ENCODE measurements at regions not wholly inside any gene's neighbourhood (a gene's known extent, or its start where the extent isn't known, plus 50 kb on each side); places are given as distances from the start of the nearest gene placed in this dataset.
A peak's percentile ranks its signal among the peaks of the same experiment; 100 is the strongest.

DNA sequence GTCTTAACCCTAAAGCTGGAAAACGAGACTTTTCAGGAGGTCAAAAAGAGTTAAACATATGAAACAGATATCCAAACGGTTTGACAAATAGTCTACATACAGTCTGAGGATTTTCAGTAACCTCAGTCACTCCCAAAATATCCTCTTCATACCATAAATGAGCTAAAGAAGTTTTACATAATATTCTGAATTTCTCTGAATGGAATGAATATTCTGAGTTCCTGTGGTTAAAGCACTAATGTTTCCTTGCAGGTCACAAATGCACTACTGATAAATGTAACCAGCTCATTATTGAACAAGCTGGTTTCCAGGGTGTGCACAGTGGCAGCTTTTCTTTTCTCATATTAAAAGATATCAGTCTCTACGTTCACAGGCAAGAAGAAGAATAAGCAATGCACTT lies 137.4 kb upstream of the POU1F1 start:
- no peak for DNase-seq (ENCODE audit: low spot score)

DNA sequence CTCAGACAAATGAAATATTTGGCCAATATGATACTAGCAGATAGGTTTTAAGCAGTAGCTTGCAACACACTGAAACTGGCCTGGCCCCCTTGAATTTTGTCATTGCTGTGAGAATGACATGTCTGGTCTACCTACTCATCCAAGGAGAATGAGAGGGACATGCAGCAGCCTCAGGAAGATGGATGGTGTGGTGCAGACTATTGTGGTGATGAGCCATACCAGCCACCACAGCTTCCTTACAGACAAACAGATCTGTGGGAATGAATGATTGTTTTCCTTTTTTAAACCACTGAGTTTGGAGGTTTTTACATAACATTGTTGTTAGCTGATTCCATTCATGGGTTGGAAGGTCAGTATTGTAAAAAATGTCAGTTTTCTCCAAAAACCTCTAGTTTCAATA lies 133.7 kb upstream of the POU1F1 start:
- DNase-seq (ENCODE audit: low spot score), result no peak

DNA sequence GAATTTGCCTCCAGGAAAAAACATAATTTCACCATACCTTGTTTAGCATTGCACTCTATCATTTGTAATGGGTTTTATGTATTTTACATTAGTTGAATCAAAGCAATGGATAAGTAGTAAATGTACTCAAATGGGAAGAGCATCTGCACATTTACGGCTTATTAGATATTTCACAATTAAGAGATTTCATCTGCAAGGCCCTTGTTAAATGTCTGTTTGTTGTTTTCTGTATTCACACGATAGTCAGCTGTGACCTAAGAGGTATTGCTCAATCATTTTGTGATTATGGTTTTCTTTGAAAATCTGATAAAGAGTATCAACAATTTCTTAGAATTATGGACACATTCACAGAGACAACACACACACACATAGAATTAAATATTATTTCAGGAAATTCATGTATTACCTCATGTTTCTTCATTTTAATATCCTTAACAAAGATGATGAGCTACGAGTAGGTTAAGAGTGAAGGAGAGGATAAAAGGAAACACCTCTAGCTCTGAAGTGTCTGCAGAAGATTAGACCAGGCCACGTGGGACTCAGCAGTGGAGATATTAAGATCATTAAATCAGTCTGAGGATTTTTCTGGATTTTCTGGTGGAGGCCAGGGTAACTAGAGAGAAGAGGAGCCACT lies 121.9 kb upstream of the POU1F1 start:
- DNase-seq (ENCODE audit: low spot score), result no peak

DNA sequence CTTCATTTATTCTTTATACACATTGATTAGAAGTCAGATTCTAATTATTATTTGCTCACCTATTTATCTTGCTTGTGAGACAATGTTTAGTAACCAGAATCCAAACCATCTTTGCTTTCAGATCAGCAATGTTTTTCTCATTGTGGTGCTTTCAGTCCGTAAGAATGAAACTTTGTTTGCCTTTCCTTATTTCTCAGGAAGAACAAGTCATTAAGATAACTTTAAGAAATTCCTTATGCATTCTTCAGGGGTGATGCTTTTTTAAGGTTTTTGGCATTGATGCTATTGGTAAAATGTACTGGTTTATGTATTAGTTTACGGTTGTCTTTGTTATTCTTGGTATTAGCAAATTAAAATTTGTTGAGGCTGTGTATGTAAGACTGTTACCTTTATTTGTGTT lies 120.8 kb upstream of the POU1F1 start:
- no peak for DNase-seq (ENCODE audit: low spot score)

DNA sequence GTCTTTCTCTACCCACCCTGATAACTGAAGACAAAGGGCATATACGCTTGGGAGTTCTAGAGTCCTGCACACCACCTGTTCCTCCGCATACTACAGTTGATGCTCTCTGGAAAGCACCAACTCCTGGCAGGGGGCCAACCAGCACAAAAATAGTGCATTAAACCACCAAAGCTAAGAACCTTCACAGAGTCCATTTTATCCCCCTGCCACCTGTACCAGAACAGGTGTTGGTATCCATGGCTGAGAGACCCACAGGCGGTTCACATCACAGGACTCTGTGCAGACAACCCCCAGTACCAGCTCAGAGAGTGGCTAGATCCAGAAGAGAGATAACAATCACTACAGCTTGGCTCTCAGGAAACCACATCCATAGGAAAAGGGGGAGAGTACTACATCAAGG lies 114.4 kb upstream of the POU1F1 start:
- DNase-seq (ENCODE audit: low spot score), result no peak

DNA sequence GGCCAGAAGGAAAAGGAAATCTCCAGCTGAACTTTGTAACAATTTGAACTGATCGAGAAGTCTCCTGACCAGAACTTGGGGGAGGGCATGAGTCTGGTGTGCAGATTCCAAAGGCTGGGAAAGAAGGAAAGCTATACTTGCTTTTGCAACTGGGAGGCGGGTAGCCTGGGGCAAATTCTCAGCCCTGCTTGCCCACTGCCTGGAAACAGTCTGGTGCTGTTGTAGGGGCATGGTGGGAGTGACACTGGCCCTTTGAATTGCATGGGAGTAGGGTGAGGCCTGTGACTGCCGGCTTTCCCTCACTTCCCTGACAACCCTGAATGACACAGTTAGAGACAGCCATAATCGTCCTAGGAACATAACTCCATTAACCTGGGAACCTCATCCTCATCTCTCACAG lies 114.0 kb upstream of the POU1F1 start:
- no peak for DNase-seq (ENCODE audit: low spot score)

DNA sequence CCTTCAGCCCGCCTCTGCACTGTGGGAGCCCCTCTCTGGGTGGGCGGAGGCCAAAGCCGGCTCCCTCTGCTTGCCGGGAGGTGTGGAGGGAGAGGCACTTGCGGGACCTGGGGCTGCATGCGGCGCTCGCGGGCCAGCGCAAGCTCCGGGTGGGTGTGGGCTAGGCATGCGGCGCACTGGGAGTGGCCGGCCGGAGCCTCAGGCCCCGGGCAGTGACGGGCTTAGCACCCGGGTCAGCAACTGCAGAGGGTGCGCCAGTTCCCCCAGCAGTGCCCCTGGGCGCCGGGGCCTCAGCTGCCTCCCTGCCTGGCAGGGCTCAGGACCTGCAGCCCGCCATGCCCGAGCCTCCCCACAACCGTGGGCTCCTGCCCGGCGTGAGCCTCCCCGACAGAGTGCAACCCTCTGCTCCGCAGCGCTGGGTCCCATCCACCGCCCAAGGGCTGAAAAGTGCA lies 98.9 kb upstream of the POU1F1 start:
- DNase-seq (ENCODE audit: low spot score), result no peak

DNA sequence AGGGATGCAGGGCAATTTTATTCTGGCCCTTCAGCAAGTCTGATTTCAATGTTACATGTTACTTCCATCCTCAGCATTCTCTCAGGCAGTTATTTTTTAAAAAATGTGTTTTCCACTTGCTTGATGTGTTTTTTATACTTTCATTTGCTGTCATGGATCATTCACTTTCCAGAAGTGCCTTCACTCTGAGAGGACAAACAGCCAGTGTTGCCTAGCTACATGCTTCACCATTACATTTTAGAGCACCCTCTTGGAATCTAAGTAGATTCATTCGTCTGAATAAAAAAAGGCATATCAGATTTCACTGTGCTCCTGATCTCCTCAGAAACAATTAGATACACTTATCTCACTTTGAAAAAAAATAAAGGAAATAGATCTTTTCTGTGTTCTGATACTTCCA lies 93.6 kb upstream of the POU1F1 start:
- DNase-seq (ENCODE audit: low spot score), result no peak

DNA sequence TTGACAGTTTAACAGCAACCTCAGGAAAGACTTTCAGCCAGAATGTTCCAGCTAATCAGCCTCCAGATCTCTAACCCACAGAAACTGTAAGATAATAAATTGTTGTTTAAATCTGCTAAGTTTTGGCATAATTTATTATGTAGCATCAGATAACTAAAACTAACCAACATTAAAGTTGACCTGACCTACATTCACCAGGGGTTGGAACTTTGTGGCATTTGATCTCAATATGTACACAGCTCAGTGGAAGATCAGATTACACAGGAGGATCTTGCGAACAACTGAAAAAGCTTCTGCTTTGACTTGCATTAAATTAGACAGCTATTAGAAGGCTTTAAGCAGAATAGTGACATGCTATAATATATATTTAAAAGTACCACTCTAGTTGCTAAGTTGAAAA lies 91.4 kb upstream of the POU1F1 start:
- no peak for DNase-seq (ENCODE audit: low spot score)

DNA sequence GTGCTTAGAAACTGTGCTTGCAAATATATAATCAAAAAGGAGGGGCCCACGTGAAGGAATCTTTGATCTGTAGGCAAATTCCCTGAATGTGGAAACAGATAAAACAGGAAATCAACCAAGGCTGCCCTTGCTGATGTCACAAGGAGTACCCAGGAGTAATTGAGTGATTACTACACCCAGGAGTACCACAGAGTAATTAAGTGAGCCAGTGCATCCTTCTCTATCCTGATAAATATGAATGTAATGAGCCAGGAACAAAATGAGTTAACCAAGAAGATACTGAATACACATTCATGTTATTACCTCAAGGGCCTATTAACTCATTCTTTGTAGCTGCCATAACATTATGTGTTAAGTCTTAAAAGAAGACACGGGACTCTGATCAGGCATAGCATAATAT lies 87.3 kb upstream of the POU1F1 start:
- DNase-seq (ENCODE audit: low spot score), result no peak

DNA sequence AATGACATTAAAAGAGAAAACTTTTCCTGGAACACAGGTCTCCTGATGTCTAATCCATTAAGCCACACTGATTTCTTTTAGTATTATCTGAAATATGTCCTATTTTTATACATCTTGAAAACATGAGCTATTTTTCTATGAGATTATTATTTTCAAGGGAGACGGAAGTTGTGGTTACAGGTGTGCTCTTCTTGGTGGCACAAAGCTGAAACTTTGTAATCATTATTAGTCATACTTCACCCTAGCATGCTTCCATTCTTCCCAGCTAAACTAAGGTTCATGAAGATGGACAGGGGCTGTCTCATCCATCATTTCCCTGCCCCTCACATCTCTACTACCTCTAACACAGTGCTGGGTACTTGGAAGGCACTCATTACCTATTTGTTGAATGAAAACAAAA lies 85.6 kb upstream of the POU1F1 start:
- DNase-seq (ENCODE audit: low spot score), result no peak

DNA sequence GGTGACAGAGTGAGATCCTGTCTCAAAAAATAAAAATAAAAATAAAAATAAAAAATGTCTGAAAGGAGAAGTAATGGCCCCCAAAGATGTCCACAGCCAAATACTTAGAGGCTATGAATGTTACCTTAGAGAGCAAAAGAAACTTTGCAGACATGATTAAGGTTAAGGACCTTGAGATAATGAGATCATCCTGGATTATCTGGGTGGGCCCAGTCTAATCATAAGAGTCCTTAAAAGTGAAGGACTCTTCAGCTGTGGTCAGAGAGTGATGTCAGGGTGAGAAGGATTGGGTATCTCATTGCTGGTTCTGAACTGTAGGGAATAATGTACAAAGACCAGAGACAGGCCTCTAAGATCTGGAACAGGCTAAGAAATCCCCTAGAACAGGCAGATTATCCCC lies 84.9 kb upstream of the POU1F1 start:
- DNase-seq (ENCODE audit: low spot score), result no peak

DNA sequence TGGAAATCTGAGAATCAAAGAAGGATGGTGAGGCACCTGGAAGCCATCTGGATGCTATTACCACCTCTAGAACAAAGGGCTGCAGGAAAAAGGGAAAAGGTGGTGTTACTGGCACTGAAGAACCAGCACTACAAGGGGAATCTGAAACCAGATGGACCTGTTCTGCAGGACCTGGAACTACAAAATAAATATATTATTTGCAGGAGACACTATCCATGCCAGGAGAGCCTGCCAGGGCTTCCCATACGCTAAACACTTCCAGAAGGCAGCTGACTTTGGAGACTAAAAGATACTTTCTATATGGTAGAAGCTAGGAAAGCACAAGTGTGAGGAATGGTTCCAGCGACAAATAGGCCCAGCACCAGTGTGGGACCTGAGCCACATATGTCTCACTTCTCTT lies 83.4 kb upstream of the POU1F1 start:
- no peak for DNase-seq (ENCODE audit: low spot score)

DNA sequence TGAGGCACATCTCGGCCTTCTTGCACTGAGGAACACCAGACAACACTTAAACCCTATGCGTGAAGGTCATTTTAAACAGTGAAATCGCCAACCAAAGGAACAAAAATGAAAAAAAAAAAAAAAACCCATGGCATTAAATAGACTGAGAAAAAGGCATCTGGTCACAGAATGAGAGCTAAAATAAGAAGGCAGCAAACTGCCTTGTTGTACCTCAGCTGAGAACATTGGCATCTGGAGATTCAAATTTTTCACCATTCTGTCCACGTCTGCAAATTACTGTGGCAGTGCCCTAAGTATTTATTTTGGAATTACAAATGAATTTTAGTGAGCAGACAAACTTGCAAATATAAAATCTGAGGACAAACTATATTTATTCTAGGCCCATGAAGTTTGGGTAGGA lies 82.6 kb upstream of the POU1F1 start:
- DNase-seq (ENCODE audit: low spot score), result no peak

DNA sequence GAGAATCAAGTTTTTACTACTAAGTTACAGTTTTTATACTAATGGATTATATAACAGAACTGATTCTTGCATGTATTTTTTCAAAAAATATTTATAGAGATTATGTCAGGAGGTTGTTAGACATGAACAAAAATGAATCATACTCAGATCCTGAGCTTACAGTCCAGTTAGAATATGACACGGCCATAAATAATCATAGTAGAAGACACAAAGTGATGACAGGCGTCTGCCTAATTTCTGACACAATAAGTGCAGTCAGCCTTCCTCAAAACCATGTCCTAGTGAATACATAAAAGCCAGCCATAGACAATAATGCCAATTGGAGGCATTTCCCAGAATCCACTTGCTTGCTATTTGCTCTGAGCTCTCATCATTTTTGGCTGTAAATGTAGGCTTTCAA lies 81.7 kb upstream of the POU1F1 start:
- no peak for DNase-seq (ENCODE audit: low spot score)

DNA sequence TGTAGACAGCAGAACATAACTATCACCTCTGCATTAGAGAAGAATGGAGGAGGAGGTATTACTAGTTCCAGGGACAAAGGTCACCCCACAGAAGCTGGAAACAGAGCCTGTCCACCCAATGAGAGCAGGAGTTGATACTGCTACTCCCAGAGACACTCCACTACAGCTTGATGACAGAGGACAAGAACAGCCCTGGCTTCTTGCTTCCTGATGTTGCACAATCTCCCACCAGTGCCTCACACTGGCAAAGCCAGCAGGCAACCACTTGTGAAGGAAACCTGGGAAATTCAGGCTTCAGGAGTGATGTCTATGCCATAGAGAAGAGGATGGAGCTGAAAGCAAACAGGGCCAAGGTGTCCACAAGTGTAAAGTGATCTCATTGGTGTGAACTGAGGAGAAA lies 78.0 kb upstream of the POU1F1 start:
- DNase-seq (ENCODE audit: low spot score), result no peak

DNA sequence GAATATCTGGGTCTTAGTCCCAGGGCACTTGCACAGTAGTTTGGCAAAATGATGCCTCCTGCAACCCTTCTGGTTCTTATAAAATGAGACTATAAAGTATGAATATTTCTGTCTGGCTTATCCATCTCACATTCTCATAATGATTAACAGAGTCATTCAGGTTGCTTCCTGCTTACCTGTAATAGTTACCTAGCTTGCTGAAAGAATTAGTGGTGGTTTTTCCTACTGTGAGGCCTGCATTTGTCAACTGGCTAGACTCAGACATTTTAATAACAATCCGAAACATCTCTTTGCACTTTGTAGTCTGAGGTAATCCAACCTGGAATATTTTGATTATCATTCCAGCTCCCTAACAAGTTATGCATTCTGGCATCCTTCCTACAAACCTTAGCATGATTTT lies 75.6 kb upstream of the POU1F1 start:
- DNase-seq (ENCODE audit: low spot score), result no peak

DNA sequence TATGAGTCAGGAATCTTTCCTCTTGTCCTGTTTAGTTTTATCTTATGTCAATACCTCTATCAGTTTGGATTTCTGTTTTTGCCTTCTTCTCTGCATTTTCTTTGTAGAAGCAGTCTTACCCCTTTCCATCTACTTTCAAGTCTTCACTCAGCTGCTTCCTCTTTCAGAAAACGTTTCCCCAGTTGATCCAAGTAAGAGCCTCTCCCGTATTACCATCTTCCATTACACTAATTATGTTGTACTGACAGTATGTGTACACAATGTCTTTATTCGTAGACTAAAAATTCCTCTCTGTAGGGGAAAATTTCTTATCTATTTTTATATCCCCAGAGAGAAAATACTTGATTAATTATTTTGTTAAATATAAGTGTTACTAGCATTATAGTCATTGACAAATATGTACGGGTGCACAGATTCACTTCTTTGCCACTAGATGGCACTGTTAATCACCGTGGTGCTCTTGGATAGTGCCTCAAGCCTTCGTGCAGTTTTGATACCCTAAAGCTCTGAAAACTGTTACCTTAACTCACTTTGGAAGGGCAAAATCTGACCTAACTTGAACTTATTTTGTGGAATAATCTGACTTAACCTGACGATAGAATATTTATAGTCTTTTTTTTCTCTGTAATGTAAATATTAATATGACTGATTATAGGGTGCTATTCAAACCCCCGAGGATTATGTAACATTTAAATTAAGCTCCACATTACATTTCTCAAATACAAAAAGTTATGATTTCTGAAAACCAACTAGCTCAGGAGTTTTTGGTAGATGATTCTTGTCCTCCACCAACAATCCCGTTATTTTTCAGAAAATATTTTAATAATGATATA lies 74.2 kb upstream of the POU1F1 start:
- peak; percentile 7 for DNase-seq (ENCODE audit: low spot score)

DNA sequence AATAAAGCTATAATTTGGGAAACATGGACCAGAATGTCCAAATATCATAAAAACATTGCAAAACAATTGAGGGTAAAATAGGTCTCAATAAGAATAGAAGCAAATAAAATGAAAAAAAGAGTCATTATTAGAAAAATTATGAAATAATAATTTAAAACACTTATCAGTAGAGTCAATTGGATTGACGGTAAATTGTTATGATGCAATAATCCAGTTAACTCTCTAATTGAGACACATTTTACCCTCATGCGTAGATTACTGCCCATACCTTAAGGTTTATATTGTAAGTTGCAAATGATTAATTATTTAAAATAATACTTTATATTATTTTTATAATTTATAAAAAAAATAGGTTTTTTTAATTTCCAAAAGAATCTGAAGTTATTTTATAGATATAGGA lies 73.4 kb upstream of the POU1F1 start:
- DNase-seq (ENCODE audit: low spot score), result no peak

DNA sequence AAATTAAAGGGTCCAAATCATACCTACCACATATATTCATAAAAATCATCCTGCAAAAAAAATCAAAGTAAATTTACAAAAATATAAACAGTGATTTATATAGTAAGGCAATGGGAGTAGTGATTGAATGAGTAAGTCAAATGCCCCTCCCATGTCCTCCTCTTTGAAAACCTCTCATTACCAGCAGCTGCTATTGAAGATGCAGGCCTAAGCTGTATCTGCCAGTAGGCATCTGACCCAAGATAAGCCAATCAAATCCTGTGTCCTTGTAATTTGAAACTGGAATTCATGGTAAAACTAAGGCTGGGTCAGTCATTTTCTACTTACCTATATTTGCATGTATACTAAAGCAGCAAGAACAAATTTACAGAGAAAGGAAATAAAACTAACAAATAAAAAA lies 60.4 kb upstream of the POU1F1 start:
- DNase-seq (ENCODE audit: low spot score), result no peak

DNA sequence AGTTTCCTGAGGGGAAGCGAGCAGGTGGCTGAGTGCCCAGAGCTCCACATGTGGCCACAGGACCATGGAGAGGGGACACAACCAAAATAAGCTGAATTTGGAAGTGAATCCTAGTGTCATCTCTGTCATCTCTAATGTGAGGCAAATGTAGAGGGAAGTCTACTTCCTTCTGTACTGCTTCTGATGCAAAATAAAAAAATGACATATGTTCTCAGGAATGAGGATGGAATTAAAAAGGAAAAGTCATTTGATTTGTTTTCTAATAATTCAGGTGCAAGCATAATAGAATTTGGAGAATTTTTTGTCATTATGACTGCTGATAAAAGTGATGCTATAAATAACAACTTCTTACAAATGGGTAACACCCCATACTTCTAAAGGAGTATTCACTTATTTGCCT lies 59.5 kb upstream of the POU1F1 start:
- DNase-seq (ENCODE audit: low spot score), result no peak

DNA sequence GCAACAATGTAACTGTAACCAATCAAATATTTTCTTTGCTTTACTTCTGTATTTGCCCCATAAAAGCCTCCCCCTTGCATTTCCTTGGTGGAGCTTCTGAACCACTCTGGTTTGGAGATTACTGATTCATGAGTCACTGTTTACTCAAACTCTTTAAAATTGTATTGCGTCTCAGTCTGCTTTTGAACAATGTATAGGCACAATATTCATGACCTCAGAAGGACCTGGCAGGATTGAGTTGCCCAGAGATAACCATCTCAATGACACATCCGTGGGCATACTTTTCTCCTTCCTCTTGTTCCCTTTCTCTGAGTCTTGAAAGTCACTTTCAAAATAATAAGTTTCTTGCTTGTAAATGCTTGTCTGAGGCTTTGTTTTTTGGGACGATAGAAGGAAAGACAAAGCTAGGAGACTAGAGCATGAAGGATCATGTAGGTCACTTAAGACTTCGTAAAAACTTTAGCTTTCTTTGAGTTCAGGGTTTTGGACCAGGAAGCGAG lies 57.1 kb upstream of the POU1F1 start:
- DNase-seq (ENCODE audit: low spot score), result no peak

DNA sequence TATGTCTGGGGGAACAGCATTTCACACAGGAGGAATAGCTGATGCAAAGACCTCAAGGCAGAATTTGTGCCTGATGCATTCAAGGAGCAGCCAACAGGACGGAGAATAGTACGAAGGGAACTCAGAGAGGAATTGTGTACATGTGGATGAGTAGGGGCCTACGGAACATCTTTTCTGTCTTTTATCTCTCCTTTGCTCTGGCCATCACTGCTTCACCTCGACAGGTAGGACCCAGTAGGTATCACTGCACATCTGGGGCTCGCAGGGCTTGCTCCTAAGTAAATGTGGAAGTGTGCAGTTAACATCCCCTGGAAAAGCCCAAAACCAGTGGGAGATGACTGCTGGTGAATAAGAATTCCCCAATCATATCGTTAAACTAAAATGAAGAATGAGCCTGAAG lies 56.4 kb upstream of the POU1F1 start:
- no peak for DNase-seq (ENCODE audit: low spot score)

DNA sequence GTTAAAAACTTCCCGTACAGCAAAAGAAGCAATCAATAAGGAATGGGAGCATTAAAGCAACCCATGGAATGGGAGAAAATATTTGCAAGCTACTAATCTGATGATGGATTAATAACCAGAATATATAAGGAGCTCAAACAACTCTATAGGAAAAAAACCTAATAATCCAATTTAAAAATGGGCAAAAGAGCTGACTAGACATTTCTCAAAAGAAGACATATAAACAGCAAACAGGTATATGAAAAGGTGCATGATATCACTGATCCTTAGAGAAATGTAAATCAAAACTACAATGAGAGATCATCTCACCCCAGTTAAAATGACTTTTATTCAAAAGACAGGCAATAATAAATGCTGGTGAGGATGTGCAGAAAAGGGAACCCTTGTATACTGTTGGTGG lies 52.7 kb upstream of the POU1F1 start:
- DNase-seq (ENCODE audit: low spot score), result no peak

Measured in putamen (tissue), 1 donor.